AG04449 (cell line): ENCODE measurements at regions not wholly inside any gene's neighbourhood (a gene's known extent, or its start where the extent isn't known, plus 50 kb on each side); places are given as distances from the start of the nearest gene placed in this dataset.

ENCODE experiments used
- CTCF ChIA-PET: fragments of 350-600 bp; formaldehyde crosslinking; extraction: SDS; loops from one replicate; lab custom pipeline; 2021; ENCODE audit warnings: antibody characterized with exemption; lab: Yijun Ruan, JAX
- POLR2A ChIA-PET: fragments of 400-600, 350-600 bp; formaldehyde crosslinking; extraction: SDS; loops from one replicate; lab custom pipeline; 2020; ENCODE audit warnings: antibody characterized with exemption, inconsistent platforms; lab: Yijun Ruan, JAX
- DNase-seq: peaks from one replicate; pipeline ENCODE4 v3.0.0-alpha.2; 2010; ENCODE audit warnings: low read depth, low spot score
- H3K4me3 ChIP-seq: 2 replicates; pipeline ENCODE4 v1.5.1; 2011; ENCODE audit warnings: low read depth, mild to moderate bottlenecking, control low read depth, low read length
- TF ChIP-seq, protein P1 (sequence below): IDR thresholded peaks from one replicate; pipeline ENCODE4 v1.5.1; 2011; ENCODE audit warnings: mild to moderate bottlenecking, moderate library complexity, low read length, control low read depth, inconsistent platforms; ENCODE audit not compliant: insufficient read depth; ENCODE audit errors: missing control alignments

DNA sequence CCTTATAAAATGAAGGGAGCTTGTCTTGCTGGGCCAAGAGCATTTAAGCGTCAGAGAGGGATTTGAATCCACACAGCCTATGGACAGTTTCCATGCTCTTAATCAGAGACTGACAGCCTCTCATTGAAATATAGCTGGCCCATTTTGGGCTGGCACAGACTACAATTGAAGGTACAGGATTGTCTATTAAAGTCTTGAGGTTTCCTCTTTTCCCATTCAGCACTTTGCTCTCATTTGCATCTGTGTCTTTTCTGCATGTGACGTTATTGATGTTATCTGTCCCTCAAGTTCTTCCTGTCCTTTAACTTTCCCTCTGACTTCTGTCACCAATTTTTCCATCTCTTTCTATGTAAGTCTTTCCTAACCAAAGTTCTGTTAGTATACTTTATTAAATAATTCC, 133.3 kb upstream of the SFRP2 start:
- DNase-seq = no peak
- ChIA-PET POLR2A (no interaction called here), CTCF (no interaction called here)
- H3K4me3 ChIP-seq = no peak overlapping the region
- TF ChIP-seq, protein P1, sequence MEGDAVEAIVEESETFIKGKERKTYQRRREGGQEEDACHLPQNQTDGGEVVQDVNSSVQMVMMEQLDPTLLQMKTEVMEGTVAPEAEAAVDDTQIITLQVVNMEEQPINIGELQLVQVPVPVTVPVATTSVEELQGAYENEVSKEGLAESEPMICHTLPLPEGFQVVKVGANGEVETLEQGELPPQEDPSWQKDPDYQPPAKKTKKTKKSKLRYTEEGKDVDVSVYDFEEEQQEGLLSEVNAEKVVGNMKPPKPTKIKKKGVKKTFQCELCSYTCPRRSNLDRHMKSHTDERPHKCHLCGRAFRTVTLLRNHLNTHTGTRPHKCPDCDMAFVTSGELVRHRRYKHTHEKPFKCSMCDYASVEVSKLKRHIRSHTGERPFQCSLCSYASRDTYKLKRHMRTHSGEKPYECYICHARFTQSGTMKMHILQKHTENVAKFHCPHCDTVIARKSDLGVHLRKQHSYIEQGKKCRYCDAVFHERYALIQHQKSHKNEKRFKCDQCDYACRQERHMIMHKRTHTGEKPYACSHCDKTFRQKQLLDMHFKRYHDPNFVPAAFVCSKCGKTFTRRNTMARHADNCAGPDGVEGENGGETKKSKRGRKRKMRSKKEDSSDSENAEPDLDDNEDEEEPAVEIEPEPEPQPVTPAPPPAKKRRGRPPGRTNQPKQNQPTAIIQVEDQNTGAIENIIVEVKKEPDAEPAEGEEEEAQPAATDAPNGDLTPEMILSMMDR = no peak

DNA sequence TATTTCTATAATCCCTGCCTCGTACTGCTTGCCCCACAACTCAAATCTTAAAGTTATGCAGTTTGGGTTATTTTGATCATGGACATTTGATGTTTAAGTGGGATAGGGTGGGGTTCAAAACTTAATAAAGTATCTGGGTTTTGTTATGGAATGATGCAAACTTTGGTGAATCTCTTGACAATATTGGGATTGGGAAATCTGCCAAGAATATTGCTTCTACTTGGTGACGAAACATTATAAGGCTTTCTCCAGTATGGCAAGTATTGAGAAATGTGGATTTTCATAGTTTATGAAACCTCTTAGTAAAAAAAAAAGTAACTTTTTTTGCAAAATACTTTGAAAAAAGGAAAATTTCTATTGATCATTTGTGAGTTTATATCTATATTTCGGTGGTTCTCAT, 130.8 kb upstream of the SFRP2 start:
- ChIA-PET CTCF (no interaction called here), POLR2A (no interaction called here)
- DNase-seq = no peak
- H3K4me3 ChIP-seq = no peak overlapping the region
- TF ChIP-seq, protein P1 = no peak

DNA sequence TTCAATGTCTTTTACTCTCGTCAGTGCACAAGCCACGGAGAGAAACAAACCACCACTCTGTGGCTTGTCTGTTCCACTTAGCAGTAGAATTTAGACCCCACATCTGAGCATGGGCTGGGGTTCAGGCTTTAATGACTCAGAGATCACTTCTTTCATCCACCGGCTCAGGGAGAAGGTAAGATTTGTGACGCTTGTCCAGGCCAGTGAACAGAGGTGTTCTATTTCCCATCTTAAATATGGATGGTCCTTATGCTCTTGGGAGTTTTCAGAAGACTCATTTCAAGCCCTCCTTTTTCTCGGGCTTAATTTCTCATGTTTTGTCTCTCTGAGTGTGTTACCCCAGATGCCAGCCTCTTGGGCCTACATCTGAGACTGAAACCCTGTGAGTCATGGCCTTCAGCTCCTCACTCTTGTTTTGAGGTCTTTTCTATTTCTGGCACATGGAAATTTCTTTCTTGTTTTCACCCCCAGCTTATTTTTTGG, 127.4 kb upstream of the SFRP2 start:
- TF ChIP-seq, protein P1 = no peak
- no peak overlapping the region for H3K4me3 ChIP-seq
- no peak for DNase-seq
- POLR2A ChIA-PET = no interaction called here
- CTCF ChIA-PET = no interaction called here

DNA sequence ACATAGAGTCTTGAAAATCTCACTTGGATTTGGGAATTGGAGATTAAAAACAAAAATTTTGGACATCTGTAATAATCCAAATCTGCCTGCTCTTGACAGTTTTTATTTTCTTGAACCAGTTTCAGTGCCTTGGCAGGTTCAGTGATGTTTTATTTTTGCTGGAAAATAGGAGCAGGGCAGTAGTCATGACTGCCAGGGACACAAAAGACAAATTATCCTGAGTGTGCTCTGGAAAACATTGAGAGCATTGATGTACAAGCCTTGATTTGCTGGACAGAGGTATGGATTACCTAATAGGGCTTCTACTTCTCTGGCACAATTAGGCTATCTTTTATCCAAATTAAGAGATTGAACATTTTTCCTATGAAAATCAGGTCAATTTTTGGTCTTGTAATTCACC, 123.4 kb upstream of the SFRP2 start:
- TF ChIP-seq, protein P1 = no peak
- no peak for DNase-seq
- no peak overlapping the region for H3K4me3 ChIP-seq
- ChIA-PET CTCF (no interaction called here), POLR2A (no interaction called here)

DNA sequence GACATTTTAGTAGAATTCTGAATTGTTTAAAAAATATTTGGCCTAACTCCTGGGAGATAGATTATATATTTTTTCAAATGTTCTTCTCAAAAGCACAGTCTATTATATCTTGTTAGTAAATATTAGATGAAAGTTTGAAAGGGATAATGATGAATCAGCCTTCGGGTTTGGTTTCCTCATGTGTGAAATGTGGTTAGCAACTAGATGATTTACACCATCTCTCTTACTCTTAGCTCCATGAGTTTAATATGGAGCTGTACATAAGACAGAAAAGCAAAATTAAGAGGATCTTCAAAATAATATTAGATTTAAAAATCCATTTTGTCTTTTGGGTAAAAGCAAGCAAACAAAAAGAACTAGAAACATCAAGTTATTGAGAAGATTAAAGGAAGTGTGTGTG, 120.8 kb upstream of the SFRP2 start:
- no peak for DNase-seq
- H3K4me3 ChIP-seq = no peak overlapping the region
- TF ChIP-seq, protein P1 = no peak
- ChIA-PET CTCF (no interaction called here), POLR2A (no interaction called here)

DNA sequence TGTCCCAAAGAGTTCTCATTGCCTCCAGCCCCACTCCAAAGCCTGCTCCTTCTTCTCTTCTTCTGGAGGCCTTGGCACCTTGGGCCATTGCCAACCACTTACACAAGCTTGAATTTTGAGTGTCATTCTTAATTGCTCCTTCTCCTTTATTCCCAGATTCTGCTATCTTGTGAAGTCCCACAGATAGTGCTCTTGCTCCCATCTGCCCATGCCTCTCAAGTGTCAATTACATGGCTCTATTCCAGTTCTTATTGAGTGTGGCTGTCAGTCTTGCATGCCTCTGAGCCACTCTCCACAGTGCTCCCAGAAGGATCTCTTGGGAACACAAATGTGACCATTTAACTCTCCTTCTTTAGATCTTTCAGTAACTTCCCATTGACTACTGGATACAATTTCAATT, 117.3 kb upstream of the SFRP2 start:
- POLR2A ChIA-PET = no interaction called here
- CTCF ChIA-PET = no interaction called here
- TF ChIP-seq, protein P1 = no peak

More for the DNA sequence above, 117.3 kb upstream of the SFRP2 start:
- H3K4me3 ChIP-seq = no peak overlapping the region
- no peak for DNase-seq
